WI38 (cell line): ENCODE measurements at regions not wholly inside any gene's neighbourhood (a gene's known extent, or its start where the extent isn't known, plus 50 kb on each side); places are given as distances from the start of the nearest gene placed in this dataset.

Experiments used
- H3K4me3 ChIP-seq: 2 replicates; pipeline ENCODE4 v1.5.1; 2011; ENCODE audit warnings: low read depth, mild to moderate bottlenecking, control low read depth, low read length
- CTCF ChIP-seq: IDR thresholded peaks from 2 replicates; pipeline ENCODE4 v1.5.1; 2012; ENCODE audit warnings: low read depth, mild to moderate bottlenecking, control low read depth, low read length

GRCh38 chr2:129907256-129907998 is 72.0 kb upstream of the RAB6C start:
- H3K4me3 ChIP-seq: no peak overlapping the region
- no peak for TF ChIP-seq CTCF

GRCh38 chr2:129908721-129909373 is 70.6 kb upstream of the RAB6C start:
- TF ChIP-seq CTCF: no peak
- H3K4me3 ChIP-seq: no peak overlapping the region

- TF ChIP-seq CTCF: no peak
These were observed 69.6 kb upstream of the RAB6C start for GRCh38 chr2:129909651-129910418.

GRCh38 chr2:129910446-129911362 is 68.8 kb upstream of the RAB6C start:
- no peak for TF ChIP-seq CTCF
- H3K4me3 ChIP-seq: no peak overlapping the region

More at GRCh38 chr2:129909651-129910418, 69.6 kb upstream of the RAB6C start:
- H3K4me3 ChIP-seq: no peak overlapping the region

- no peak for TF ChIP-seq CTCF
- H3K4me3 ChIP-seq: no peak overlapping the region
These were observed 68.0 kb upstream of the RAB6C start for GRCh38 chr2:129911363-129912065.

- no peak overlapping the region for H3K4me3 ChIP-seq
- no peak for TF ChIP-seq CTCF
These were observed 67.2 kb upstream of the RAB6C start for GRCh38 chr2:129912066-129912820.
